ENCODE measurements at regions not wholly inside any gene's neighbourhood (a gene's known extent, or its start where the extent isn't known, plus 50 kb on each side); places are given as distances from the start of the nearest gene placed in this dataset.

DNA sequence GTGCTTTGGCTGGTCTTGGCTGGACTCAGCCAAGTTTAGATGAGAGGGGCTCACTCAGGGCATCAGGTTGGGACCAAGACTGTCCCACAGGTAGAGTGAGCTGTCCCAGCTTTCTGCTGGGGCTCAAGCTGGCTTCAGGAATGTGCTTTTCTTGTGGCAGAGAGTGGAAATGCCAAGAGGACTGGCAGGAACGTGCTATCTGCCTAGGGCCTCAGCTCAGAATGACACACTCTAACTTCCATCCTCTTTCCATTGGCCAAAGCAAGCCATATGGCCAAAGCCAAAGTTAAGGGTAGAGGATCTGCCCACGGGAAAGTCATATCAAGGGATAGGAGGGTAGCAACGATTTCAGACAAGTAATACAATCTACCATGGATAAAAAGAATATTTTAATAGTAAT, 178.8 kb downstream of the ABHD5 start:
- no peak for DNase-seq

DNA sequence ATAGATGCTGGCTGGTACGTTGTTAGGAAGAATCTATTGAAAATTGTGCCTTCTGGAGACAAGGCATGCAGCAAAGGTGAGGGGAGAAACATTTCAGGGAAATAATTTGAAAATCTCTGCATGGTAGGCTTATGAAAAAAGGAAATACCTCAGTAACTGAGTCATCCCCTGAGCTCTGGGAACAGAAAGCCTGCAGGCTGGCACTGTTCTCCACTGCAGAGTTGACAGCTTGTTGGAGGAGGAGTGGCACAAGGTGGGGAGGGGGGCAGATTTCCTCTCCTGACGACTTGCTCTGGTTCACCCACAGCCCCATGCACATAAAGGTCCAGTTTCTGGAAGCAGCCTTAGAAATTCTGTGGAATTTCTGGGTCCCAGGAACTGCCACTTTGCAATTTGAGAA, 179.4 kb downstream of the ABHD5 start:
- DNase-seq, result no peak

DNA sequence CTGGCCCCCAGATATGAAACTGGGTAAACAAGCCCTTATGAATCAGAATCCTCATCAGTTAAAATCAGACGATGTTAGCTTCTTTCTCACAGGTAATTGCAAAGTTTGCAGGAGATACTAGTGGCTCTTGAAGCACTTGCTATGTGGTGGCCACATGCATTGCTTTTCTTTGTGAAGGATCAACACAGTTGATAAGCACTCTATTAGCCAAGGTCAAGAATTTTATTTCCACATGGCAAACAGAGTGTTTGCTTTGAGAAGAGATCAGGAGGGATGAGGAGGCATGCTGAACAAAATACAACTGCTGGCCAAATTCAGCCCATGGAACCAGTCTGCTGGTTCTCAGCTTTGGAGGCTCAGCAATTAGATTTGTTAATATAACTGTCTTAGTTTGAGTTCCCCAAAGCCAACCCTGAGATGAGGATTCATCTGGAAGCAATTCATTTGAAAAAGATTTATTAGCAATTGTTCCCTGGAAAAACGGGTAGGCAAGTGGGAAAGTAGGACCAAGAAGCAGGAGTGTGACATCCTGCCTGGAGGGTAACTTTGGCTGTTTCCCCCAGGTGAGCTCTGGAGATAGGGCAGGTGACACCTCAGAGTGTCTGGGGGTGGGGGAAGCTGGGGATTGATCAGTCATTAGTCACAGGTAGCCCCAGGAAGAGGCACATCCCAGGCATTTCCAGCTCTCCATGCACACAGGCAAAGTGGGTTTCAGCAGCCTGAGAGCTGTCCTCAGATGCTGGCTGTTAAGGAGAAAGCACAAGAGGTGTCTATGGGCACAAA, 180.3 kb downstream of the ABHD5 start:
- DNase-seq, result no peak

DNA sequence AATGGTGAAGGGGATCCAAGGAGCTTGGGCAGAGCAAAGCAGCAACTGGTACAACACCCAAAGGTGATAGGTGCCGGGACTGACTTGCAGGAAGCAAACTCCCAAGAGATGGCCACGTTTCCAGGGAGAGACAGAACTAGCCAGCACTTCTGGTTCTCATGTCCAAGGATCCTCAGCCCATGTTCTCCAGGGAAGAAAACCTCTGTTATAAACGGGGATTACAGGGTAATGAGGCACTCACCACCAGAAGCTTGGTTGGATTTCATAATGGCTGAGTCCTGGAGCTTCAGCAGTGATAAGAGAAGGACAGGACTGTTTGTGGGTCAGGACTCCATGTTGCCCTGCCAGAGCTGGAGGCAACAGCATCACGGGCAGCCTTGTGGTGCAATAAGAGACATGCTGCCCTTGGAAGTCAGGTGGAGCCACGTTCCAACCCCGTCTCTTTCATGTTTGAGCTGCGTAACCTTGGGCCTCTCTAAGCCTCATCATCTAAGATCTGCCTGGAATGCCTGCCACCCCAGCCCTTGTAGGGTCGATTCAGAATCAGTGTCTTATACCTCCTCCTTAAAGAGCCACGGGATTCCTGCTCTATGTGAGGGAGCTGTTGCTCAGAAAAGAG, 181.0 kb downstream of the ABHD5 start:
- no peak for DNase-seq

DNA sequence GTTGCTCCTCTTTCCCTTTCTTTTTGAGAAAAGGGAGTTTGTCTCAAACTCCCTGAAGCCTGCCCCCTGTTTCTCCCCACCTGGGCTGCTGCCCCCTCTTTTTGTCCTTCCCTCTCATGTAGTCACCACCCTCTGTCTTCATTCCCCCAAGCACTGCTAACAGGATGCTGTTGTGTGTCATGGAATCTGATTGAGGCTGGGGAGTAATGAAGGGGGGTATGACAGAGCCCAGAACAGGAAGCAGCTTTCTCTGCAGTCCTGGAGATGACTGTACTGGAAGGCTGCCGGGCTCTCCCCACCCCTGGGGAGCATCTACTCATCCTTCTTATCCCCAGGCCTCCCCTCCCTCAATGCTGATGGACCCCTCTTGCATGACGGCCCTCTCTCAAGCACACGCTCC, 181.6 kb downstream of the ABHD5 start:
- DNase-seq, result no peak

DNA sequence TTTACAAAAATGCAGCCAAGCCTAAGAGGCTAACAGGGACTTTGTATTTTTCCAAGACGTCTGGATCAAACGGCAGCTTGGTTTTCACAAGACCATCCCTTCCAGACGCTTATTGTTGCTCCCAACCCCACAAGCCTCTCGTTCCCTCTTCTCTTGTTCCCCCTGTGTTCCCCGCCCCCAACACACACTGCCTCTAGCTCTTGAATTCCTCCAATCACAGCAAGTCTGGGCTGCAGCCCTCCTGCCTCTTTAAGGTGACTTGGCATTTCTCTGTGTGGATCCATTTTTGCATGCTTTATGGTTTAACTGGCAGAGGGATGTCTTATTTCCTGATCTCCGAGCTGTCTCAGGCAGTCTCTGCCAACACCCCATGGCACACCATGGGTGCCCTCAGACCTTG, 182.2 kb downstream of the ABHD5 start:
- no peak for DNase-seq

DNA sequence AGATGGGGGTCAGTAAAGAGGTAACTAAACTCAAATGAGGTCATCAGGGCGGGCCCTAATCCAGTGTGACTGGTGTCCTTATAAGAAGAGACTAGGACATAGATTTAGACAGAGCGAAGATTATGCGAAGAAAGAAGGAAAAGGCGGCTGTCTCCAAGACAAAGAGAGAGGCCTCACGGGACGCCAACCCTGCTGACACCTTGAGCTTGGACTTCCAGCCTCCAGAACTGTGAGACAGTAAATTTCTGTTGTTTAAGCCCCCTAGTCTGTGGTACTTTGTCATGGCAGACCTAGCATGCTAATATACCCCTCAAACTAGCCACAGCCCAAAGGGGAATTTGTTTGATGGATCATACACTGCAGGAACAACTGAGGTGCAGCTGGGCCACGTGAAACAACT, 183.0 kb downstream of the ABHD5 start:
- DNase-seq, result no peak

DNA sequence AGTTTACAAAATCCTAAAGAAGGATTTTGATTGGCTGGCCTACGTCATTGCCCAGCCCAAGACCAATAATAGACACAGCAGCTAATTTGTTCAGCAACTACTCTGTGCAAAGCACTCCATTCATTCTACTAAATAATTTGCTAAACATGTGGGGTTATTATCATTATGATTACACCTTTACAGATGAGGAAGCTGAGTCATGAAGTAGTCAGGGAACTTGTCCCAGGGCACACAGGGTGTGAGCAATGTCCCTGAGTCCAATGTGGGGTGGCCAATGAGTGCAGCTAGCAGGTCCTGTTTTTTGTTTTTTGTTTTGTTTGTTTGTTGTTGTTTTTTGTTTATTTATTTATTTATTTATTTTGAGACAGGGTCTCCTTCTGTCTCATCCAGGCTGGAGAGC, 183.6 kb downstream of the ABHD5 start:
- no peak for DNase-seq

DNA sequence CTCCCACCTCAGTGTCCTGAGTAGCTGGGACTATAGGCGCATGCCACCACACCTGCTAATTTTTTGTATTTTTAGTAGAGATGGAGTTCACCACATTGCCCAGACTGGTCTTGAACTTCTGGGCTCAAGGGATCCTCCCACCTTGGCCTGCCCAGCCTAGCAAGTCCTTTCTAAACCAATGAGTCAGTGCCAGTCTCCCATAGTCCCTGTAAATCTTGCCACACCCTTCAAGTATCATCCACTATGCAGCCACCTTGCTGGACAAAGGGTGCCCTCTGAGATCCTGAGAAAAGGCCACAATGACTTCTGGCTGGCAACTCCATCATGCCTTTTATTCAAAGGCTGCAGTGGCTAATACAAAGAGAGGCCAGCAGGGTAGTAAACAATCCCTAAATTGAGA, 184.0 kb downstream of the ABHD5 start:
- no peak for DNase-seq

DNA sequence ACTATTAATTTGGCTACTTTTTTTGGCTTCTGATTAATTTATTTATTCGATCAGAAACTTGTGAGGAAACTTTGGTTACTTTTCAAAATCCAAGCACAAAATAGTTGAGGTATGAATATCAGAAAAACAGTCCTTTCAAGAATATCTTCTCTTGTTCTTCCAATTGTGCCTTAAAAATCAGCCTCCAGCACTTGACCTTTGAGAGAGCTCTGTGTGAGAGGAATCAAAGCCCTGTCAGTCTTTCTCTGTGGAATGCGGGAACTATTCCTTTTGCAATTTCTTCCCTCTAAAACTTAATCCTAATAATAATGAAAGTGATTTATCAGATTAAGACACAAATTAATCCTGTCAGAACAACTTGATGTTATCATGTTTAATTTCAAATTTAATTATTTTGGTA, 185.9 kb downstream of the ABHD5 start:
- DNase-seq, result no peak

DNA sequence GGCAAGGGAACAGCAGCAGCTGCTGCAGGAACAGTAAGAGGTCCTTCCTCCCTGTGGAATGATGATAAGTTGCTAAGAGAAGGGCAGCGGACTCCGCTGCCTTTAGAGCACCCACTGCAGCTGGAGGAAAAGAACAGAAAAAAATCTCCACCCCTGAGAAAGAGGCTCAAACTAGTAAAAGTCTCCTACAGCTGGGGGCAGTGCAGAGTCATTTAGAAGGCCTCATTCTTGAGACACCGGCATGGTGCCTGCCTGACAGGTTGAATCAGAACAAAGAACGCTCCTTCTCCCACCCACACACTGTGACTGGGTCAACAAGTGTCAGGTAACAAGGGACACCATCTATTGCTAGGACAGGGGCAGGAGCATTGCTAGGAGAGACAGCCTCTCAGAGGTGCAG, 188.4 kb downstream of the ABHD5 start:
- no peak for DNase-seq

DNA sequence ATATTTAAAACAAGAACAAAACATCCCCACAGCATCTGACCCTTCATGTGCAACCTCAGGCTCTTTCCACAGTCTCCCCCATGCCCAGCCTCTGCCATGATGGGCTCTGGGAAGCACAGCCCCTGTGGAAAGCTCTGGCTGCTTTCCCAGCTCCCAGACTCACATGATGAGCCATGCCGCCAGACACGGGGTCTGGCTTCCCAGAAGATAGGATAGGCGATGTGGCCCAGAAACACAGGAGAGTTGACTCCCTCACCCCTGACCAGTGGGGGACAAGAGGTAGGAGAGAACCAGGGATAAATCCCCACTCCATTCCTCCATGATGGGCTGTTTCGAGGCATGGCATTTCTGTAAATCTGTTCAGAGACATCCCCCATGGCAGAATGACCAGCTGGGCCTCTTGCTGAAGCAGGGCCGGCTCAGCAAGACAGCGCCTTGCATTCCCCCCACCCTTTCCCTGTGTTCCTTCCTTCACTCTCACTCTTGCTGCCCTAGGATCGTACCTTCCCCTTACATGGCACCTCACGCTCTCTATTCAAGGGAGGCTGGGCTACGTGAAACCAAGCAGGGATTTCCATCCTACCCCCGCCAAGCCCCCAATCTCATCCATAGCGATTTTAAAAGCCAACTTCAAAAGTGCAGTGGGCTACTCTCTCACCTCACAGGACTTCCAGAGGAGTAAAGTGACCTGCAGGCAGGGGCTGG, 192.4 kb downstream of the ABHD5 start:
- DNase-seq, result no peak

DNA sequence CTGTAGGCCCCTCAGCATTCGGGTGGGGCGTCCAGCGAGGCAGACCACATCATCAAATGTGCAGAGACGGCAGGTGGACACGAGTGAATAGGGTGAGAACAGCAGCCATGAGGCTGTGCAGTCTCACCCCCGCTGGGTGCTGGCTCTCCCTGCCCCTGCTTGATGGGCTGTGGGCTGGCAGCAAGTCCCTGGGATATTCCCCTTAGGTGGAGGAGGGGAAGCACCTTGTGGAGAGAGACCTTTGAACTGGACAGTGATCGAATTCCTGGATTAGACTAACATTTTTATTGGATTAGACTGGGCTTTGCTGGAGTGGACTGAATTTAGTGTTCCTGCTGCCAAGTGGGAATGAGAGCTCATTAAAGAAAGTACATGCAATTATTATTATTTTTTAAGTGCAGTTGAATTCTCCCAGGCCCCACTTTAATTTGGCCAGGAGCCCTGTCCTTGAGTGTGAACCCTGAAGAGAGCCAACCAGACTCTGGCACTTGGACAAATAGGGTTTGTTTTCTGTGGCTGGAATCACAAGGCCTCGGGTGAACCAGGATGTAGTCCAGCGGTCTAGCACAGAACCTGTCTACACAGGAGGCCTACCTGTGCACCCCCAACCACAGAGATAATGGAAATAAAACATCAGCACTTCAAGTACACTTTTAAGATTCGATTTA, 193.1 kb downstream of the ABHD5 start:
- DNase-seq, result no peak

DNA sequence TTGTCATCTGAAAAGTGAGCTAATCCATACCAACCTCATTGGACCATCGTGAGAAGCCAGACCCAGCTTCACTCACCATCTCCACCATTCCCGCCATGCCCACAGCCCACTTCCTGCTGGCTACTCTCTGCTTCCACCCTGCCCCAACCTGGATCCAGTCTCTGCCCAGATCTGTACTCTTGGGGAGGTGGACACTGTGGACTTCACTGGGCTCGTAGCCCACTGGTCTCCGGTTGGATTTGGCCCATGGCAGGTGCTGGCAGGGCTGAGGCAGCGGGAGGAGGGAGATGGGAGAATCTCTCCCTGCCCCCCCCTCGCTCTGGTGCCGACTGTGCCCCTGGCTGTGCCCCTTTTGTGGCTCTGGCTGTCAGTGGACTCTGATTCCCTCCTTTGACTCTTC, 193.8 kb downstream of the ABHD5 start:
- DNase-seq, result no peak

DNA sequence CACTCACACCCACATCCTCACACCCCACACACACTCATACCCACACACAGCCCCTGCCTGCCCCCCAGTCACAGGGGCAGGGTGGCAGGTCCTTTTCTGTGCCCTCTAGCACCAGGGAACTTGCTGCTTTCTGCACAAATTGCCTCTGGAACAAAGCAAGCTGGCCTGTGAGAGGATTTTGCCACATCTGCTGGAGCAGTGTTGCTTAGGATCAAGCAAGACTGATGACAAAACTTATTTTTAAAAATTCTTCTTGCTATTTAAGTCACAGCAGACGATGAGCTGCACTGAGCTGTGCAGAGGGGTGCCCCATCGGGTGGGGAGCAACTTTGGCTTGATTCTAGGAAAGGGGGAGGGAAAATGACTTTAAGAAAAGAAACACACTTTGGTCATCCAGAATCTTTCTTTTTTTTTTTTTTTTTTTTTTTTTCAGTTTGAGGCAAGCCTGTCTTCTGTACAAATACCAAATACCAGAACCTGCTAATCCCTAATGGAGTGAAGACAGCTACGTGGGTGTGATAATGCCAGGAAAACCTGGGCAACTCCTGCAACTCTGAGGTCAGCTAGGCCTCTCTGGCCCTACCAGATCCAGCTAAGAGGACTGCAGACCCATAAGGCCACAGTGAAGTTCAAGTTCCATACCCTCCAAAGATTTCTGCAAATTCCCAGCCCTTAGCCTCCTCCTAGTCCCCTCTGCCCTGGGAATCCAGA, 195.3 kb downstream of the ABHD5 start:
- DNase-seq, result no peak

DNA sequence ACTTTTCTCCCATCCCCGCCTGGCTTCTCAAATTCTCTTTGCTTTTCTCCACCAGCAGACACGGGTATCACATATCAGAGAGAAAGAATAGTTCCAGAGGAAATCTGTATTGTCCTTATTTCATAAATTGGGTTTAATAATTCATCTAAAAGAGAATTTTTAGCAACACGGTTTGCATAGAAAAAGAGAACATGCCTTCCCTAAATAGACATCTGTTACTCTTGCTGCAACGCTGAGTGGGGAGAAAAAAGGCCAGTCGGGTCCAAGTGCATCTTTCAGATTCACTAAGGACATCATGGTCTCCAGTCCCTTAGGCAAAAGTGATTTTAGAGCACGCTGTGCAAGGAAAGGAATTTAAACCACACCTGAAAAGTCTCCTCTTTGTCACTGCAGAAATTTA, 201.3 kb downstream of the ABHD5 start:
- no peak for DNase-seq

DNA sequence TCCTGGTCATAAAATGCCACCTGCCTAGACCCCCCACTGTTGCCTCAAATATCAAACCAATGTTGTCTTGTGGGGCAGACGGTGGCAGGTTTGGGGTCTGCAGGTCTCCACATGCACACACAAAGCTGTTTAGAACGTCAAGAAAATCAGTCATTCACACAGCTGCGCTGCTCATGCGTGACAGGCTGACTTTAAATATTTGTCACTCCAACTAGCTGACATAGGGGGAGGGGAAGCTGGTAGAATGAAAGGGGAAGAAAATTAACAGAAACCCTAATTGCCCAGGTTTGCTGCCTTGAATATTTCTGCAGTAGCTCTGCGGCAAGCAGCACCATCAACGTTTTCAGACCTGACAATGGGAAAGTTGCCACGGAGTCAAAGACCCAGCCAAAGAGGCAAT, 201.8 kb downstream of the ABHD5 start:
- DNase-seq, result no peak

DNA sequence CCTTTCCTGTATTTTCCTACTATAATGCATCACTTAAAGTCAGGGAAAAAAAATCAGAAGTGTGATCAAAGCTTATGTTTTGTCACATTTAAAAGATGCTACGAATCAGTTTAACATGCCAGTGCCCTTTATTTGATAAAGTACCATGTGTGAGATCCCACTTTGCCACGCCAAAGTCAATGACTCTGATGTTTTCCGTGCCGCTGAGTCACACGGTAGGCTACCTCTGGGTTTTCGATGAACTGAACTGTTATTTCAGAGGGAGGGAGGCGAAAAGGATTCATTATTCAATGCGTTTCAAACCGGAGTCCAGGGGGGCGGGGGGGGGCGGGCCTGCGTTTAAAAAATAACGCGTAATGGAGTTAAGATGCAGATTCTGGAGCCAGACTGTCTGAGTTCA, 203.0 kb downstream of the ABHD5 start:
- DNase-seq, result peak; percentile 6

DNA sequence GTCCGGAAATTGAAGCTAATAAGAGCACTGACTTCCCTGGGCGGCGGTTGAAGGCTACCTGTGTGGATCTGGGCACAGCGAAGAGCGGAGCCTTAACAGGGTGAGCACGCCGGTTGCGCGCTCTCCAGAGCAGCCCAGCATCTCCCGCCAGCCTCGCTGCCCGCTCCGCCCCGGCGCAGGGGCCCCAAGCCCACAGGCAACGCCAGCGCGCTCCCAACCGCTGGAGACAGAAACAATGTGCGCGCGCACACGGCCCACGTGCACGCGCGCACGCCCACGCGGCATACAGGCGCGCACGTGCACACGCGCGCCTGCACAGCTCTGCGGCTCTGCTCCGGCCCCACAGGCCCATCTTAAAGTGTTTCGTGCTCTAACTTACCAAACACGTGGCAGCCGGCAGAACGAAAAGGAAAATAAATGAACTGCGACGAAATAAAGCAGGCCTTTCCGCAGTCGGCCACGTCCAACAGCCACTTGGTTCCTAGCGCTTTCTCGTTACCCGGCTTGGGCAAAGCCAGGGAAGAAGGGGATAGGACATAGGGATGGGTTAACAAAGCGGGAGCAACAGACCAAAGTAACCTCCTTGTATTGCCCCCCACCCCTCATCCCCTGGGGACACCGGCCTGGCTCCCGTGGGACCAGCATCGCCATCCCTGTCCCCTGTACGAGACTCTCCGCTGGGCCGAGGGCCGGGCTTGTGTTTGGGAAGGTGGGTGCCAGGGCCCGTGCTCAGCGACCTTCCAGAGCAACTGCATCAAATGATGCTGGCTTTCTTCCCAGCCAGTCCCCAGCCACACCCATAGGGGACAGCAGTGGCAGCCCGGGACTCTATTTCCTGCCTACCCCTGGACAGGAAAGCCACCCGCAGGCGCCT, 203.7 kb downstream of the ABHD5 start:
- DNase-seq, result peak; percentile 42

DNA sequence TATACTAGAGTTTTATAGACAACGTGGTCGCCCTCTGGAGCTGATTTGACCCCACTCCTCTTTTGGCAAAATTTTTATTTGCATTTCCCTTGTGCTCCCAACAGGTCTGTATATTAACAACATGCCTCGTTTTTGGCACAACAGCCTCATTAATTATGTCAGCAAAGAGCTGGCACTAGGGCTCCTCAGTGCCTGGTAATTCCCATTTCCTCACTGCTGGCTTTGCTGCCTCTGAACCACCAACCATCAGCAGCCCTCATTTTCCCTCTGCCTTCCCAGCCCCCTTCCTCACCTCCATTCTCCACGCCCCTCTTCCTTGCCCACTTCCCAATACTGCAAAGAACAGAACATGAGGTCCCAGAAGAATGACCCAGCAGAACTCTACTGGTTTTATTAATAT, 204.8 kb downstream of the ABHD5 start:
- DNase-seq, result no peak

DNA sequence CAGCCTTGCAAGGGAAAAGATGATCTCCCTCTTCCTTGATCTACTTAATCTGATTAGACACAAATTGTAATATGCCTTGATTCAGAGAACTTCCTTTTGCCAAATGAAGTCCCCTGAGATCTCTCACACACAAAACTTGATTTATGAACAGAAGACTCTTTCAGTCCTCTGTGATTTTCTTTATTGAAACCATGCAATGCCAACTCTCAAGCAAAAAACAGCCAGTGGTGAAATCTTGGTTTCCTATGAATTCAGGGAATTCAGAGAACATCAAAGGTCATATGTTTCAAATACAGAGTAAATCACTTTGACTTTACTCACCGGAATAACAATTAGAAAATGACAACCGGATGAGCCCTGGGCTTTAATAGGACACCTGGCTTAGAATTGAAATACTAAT, 211.7 kb downstream of the ABHD5 start:
- no peak for DNase-seq

DNA sequence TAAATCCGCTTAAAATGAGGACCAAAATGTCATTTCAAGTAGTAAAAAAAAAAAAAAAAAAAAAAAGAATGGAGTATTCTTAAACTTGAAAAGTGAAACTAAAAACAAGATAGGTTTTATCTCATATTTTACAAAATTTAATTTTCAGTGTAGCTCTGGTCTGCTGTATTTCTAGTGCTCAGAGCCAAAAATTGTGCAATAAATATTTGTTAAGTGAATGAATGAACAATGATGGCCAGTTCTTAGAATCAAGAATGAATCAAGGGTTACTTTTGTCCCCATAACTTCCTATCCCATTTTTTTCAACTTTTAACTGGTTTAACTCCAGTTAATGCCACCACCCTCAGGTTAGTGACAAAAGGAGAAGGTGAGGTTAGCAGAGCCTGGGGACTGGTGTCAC, 214.4 kb downstream of the ABHD5 start:
- DNase-seq, result no peak
